GM10266 (cell line): ENCODE measurements at regions not wholly inside any gene's neighbourhood (a gene's known extent, or its start where the extent isn't known, plus 50 kb on each side); places are given as distances from the start of the nearest gene placed in this dataset.

Experiments used
- DNase-seq: peaks from one replicate; pipeline ENCODE4 v3.0.0; 2012; ENCODE audit errors: extremely low spot score
- TF ChIP-seq, protein P1 (sequence below): IDR thresholded peaks from 2 replicates; pipeline ENCODE4 v1.5.1; 2012; ENCODE audit warnings: mild to moderate bottlenecking, low read depth; ENCODE audit not compliant: control insufficient read depth, insufficient read depth; ENCODE audit errors: missing control alignments

GRCh38 chr2:153787612-153788011 lies 84.1 kb upstream of the GALNT13 start:
- no peak for DNase-seq
- TF ChIP-seq, protein P1, sequence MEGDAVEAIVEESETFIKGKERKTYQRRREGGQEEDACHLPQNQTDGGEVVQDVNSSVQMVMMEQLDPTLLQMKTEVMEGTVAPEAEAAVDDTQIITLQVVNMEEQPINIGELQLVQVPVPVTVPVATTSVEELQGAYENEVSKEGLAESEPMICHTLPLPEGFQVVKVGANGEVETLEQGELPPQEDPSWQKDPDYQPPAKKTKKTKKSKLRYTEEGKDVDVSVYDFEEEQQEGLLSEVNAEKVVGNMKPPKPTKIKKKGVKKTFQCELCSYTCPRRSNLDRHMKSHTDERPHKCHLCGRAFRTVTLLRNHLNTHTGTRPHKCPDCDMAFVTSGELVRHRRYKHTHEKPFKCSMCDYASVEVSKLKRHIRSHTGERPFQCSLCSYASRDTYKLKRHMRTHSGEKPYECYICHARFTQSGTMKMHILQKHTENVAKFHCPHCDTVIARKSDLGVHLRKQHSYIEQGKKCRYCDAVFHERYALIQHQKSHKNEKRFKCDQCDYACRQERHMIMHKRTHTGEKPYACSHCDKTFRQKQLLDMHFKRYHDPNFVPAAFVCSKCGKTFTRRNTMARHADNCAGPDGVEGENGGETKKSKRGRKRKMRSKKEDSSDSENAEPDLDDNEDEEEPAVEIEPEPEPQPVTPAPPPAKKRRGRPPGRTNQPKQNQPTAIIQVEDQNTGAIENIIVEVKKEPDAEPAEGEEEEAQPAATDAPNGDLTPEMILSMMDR = no peak

- DNase-seq = no peak
- TF ChIP-seq, protein P1 = no peak
These were observed 69.1 kb upstream of the GALNT13 start for GRCh38 chr2:153802671-153803070.

DNA sequence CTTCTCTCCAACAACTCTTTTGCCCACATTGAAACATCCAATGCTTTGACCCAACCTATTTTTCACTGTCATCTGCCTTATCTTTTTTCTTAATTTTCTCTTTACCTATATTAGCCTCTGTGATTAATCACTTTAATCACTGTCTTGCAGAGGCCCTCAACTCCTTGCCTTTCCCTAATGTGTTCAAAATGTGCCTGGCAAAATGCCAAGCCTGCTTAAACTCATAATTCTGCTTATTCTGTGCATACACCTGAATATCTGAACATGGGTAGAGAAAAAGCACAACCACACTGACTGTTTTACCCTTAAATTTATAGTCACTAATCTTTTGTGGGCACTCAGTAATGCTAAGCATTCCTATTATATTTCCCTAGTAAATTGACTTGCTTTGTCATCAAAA lies 63.0 kb upstream of the GALNT13 start:
- DNase-seq = no peak
- TF ChIP-seq, protein P1 = no peak

DNA sequence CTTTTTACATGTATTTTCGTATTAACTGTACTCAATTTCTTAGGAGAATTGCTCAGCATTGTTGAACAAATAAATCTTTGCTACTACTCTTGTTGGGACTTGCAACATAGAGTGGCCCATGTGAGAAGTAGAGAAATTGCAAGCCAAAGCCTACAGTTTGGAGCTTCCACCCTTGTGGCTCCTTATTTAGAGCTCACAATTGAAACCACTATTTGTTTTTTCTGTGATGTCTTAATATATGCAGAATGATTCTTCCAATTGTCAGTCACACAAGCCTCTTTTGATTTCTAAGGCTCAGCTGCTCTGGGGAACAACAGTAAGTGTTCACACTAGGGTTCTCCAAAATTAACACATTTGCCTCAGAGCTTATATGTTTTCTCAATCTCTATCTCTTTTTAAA lies 60.2 kb upstream of the GALNT13 start:
- TF ChIP-seq, protein P1 = no peak
- DNase-seq = no peak

- DNase-seq = no peak
- TF ChIP-seq, protein P1 = no peak
These were observed 59.1 kb upstream of the GALNT13 start for GRCh38 chr2:153812632-153813031.

DNA sequence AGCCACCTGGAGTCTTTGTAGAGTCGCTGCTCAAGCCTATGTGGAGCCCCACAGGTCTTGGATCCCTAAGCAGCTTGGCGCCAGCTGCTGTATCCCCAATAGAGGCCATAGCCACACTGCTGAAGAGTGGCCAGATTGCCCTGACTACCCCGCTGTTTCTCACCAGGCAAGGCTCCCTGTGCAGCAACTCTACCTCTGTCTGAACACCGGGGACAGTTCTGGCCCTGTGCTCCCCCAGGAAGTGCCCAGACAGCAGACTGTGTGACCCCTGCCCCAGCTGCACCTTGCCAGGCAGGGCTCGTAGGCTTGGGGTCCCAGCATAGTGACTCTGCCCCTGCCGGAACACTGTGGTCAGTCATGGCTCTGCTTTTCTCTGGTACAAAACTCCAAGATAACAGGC lies 53.5 kb upstream of the GALNT13 start:
- no peak for DNase-seq
- TF ChIP-seq, protein P1 = no peak

- no peak for DNase-seq
These were observed 52.6 kb upstream of the GALNT13 start for GRCh38 chr2:153819074-153819473.

More at GRCh38 chr2:153819074-153819473, 52.6 kb upstream of the GALNT13 start:
- TF ChIP-seq, protein P1 = no peak
